GM19395 (cell line): ENCODE measurements at regions not wholly inside any gene's neighbourhood (a gene's known extent, or its start where the extent isn't known, plus 50 kb on each side); places are given as distances from the start of the nearest gene placed in this dataset.
A peak's percentile ranks its signal among the peaks of the same experiment; 100 is the strongest.

ENCODE experiments used
- ATAC-seq: cut with Tn5 transposase; IDR thresholded peaks from one replicate; pipeline ENCODE4 v1.9.1; 2021; ENCODE audit warnings: mild to moderate bottlenecking, moderate library complexity; ENCODE audit not compliant: unreplicated experiment

GRCh38 chr1:232484856-232485255 is 145.1 kb downstream of the SIPA1L2 start:
- ATAC-seq = no peak

GRCh38 chr1:232483826-232484225 is 146.1 kb downstream of the SIPA1L2 start:
- no peak for ATAC-seq

GRCh38 chr1:232481091-232481490 is 148.8 kb downstream of the SIPA1L2 start:
- ATAC-seq = no peak

GRCh38 chr1:232477728-232478127 is 152.2 kb downstream of the SIPA1L2 start:
- no peak for ATAC-seq

DNA sequence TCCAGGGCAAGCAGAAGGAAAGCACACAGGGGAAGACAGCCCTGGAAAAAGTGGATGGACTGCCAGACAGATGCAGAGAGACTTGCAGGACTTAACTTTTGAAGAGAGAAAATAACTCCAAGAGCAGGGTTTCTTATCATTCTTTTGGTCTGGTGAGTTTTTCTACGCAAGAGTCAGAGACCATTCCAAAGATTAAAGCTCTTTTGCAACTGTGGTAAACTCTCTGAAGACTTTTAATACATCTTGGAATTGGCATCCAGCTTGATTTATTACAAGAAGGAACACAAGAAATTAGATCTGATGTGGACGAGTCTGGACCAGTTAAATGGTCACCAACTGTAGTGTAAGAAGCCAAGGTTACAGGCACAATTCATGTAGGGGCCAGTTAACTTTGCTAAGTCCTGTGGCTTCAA is 153.4 kb downstream of the SIPA1L2 start:
- ATAC-seq = no peak

- no peak for ATAC-seq
These were observed 155.1 kb downstream of the SIPA1L2 start for GRCh38 chr1:232474826-232475225.

- ATAC-seq = no peak
These were observed 156.0 kb downstream of the SIPA1L2 start for GRCh38 chr1:232473900-232474299.

DNA sequence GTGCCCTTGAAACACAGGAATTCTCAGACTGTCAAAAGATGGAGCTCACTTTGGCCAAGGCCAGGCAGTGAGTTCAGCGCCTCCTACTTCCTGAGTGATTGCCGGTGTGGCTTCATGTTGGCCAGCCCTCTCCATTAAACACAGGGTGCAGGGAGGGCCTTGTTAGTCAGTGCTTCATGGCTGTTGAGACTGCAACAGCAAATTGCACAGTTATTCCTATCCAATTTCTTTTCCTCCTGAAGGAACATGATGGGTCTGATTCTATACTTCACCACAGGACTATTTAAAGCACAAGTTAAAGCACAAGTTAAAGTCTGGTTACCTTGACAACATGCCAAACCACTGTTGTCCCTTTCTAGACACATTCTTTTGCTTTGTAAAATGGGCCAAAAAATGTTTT is 156.6 kb downstream of the SIPA1L2 start:
- ATAC-seq = no peak

DNA sequence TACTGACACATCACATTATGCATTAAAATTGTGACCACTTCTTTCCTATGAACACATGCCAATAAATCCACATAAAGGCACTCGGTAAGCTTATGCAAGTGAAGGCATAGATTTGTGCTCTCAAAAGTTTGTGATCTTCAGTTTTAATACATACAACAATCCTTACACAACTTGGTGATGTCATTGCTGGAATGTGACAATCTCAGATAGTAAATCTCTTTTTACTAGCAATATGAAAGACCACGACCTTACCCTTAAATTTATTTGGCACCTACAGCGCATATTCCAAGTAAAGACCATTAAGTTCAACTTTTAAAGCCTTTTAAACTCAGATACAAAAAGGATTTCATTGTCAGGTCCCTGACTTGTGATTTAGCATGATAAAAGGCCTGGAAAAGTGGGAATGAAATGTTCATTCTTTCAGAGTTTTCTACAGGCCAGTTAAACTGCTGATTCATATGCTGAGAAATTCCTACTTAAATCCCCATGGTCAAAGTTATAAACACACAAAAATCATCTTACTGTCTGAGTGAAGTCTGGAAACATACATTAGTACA is 157.4 kb downstream of the SIPA1L2 start:
- ATAC-seq = no peak

DNA sequence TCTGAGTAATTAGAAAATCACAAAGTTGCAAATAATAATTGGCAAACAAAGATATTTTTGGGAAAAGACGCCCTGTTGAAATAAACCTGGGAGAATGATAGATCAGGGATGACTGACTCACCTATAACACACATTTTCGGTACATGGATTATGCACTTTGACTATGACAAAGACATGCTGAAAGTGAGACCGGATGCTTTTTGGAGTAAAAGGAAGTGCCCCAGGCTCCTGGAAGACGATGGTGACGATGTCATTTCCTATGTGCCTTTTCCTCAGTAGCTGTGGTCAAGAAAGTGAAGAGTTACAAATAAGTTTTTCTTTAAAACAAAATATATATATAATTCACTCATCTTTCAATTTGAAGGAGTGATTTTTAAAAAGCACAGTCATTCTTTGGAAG is 158.7 kb downstream of the SIPA1L2 start:
- ATAC-seq = no peak

DNA sequence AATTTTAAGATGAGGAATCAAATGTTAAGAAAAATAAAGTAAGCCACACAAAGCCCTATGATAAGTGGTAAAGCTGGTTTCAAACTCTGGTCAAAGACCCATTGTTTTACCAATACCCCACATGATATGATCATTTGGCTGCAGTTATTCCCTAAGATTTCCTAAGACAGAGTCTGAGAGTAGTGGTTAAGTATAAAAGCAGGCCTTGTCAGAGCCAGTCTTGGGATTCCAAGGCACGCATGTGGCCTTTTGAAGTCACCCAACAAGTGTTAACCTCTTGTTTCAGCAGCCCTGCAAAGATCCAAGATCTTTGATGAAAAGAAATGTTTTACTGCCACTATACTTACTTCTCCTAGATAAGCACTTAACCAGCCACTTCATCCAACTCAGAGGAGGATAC is 159.2 kb downstream of the SIPA1L2 start:
- no peak for ATAC-seq

DNA sequence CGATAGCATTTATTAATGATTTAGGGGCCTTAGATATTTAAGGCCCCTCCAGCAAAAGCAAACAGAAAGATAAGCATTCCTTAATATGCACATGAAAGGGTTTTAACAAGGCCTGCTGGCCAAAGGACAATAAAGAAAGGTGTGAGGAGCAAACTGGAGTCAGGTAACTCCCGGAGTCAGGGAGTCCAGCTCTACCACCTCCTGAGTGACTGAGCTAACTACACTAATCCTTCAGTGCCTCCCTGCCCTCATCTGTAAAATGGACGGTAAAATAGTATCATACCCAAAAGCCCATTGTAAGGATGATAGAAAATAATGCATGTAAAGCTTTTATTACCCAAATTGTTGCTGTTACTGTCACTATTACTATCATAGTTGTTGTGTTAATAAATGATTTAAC is 161.7 kb downstream of the SIPA1L2 start:
- ATAC-seq = no peak

- ATAC-seq = no peak
These were observed 162.7 kb downstream of the SIPA1L2 start for GRCh38 chr1:232467073-232467760.

GRCh38 chr1:232464325-232464724 is 165.6 kb downstream of the SIPA1L2 start:
- no peak for ATAC-seq

DNA sequence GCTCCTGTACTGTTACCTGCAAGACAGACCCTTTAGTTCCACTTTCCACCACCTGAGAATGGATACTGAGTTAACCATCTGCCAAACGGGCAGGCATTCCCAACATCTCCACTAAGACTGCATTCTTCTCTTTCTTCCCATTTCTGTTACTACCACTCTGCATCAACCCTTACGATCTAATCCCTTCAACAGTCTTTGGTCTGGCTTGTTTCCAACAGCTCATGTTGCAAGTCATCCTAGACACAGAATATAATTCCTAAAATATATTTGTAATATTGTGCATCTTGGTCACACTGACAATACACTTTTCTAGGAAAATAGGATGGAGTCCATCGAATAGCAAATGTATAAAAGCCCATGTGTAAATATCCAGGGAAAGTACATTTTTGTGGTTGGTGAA is 166.7 kb downstream of the SIPA1L2 start:
- no peak for ATAC-seq

- ATAC-seq = no peak
These were observed 167.7 kb downstream of the SIPA1L2 start for GRCh38 chr1:232462213-232462612.

- ATAC-seq = no peak
These were observed 170.1 kb downstream of the SIPA1L2 start for GRCh38 chr1:232459826-232460225.

GRCh38 chr1:232459087-232459486 is 170.8 kb downstream of the SIPA1L2 start:
- ATAC-seq = no peak

DNA sequence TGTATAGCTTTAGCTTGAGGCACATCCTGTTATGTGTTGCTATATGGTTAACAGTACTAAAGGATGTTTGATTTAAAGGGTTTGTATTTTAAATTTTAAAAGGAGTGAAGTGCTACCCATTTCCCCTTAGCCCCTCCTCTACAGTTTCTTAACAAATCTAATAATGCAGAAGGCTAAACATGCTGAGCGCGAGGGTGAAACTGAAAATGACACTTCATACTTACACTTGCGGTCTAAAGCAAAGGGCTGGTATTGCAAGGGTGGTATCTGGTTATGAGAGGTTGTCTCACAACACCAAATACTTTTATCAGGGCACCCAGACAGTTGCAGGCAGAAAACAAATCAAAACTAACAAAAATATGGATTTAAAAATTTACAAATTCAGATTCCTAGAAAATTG is 172.3 kb downstream of the SIPA1L2 start:
- ATAC-seq = peak; percentile 98

GRCh38 chr1:232456714-232457113 is 173.2 kb downstream of the SIPA1L2 start:
- no peak for ATAC-seq

- no peak for ATAC-seq
These were observed 175.6 kb downstream of the SIPA1L2 start for GRCh38 chr1:232454227-232454886.

DNA sequence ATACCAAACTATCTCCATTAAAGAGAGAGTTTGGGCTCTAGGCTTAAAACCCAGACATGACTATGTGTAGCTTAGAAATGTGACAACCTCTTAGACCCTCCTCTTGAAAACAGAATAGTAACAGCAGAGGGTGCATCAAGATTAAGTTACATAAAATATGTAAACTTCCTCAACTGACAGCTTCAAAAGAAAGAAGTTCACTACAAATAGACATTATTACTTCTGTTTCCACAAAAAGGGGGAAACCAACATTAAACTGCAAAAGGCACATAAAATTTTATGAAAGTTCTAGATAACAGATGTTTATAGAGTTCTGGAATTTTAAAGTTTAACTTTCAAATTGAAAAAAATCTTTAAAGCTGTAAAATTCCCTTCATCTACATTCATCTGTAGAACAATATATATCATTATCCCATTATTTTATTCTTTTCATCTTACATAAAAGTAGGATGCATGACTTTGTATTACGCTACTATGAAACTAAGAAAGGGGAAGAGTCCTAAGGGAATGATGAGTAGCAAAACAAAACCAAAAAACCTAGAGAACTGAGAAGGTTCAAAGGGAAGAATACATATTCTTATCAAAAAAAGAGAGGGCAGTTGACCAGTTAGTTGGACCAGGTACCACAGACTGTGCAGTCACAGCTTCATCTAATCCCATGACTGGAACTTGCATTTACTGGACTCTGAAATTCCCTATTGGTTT is 177.0 kb downstream of the SIPA1L2 start:
- ATAC-seq = no peak
